Muscle layer of colon (tissue), 2 donors: ENCODE measurements at regions not wholly inside any gene's neighbourhood (a gene's known extent, or its start where the extent isn't known, plus 50 kb on each side); places are given as distances from the start of the nearest gene placed in this dataset.
"Not testable (repeated sequence)": the region's sequence is repeated elsewhere in the genome, so short reads cannot be mapped to it uniquely, and the experiment has no call there.

Experiments used
- H3K27ac ChIP-seq: one replicate; pipeline ENCODE4 v1.7.0; 2013; ENCODE audit warnings: low read depth, mild to moderate bottlenecking, low read length, moderate library complexity
- H3K27me3 ChIP-seq, 2 donors: one replicate each; pipeline ENCODE4 v1.7.0; 2013; ENCODE audit warnings: low read length in 2 of 2, mild to moderate bottlenecking in 2 of 2; ENCODE audit not compliant: insufficient read depth in 2 of 2, control insufficient read depth in 1 of 2
- H3K36me3 ChIP-seq: one replicate; pipeline ENCODE4 v1.7.0; 2013; ENCODE audit warnings: mild to moderate bottlenecking, low read length; ENCODE audit not compliant: insufficient read depth
- H3K4me1 ChIP-seq: one replicate; pipeline ENCODE4 v1.7.0; 2013; ENCODE audit warnings: mild to moderate bottlenecking, low read length; ENCODE audit not compliant: insufficient read depth
- H3K4me3 ChIP-seq, 2 donors: one replicate each; pipeline ENCODE4 v1.7.0; 2013; ENCODE audit warnings: low read length in 2 of 2, low read depth in 1 of 2, mild to moderate bottlenecking in 1 of 2, moderate library complexity in 1 of 2
- H3K9ac ChIP-seq: one replicate; pipeline ENCODE4 v1.7.0; 2013; ENCODE audit warnings: low read length
- H3K9me3 ChIP-seq: one replicate; pipeline ENCODE4 v1.7.0; 2013; ENCODE audit warnings: mild to moderate bottlenecking, low read length
- donor health status: abdominal sarcoma.
- donor health status: Adenocarcinoma of cecum.

DNA sequence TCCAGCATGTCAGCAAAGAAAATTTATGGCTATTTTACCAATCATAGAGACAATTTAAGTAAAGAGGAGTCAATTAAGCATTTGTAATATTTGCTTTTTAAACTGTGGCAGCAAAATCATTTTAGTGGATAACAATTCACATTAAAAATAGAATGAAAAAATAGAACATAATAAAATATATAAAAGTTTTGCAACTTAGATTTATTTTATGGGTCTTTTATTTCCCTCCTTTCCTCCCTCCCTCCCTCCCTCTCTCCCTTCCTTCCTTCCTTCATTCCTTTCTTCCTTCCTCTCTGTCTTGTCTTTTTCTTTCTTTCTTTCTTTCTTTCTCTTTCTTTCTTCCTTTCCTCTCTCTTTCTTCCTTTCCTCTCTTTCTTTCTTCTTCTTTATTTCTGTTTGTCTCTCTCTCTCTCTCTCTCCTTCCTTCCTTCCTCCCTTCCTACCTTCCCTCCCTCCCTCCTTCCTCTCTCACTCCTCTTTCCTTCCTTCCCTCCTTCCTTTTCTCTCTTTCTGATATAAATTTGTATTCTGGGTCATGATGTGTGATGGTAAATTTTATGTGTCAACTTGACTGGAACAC, 610.9 kb upstream of the CITED2 start:
- peaks cover 38% of the 10 kb centered on the region for H3K4me1 ChIP-seq
- H3K4me3 ChIP-seq = no peak overlapping the region
- no peaks in the 10 kb centered on the region for H3K36me3 ChIP-seq
- H3K9me3 ChIP-seq = no peaks in the 10 kb centered on the region
- no peaks in the 10 kb centered on the region for H3K27me3 ChIP-seq
- no peak overlapping the region for H3K9ac ChIP-seq
- H3K27ac ChIP-seq = no peak overlapping the region

DNA sequence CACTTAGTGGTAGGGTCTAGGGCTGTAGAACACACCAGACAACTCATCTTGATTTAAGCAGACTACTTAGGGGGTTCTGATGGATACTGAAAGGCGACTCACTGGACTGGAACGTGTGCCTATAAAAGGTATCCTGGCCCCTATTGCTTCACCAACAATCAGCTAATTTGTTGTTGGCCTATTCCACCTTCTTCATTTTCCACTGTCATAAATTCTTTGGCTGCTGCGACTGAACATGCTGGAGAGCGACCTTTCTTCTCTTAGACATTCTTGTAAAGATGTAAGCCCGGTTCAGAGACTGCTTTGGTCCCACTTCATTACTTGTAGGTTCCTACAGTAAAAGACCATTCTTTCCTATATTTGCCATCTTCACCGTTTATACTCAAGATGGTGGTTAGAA, 609.9 kb upstream of the CITED2 start:
- peaks cover 29% of the 10 kb centered on the region for H3K4me1 ChIP-seq
- no peak overlapping the region for H3K27ac ChIP-seq
- no peak overlapping the region for H3K9ac ChIP-seq
- no peaks in the 10 kb centered on the region for H3K9me3 ChIP-seq
- H3K27me3 ChIP-seq = no peaks in the 10 kb centered on the region
- no peak overlapping the region for H3K4me3 ChIP-seq
- H3K36me3 ChIP-seq = no peaks in the 10 kb centered on the region

DNA sequence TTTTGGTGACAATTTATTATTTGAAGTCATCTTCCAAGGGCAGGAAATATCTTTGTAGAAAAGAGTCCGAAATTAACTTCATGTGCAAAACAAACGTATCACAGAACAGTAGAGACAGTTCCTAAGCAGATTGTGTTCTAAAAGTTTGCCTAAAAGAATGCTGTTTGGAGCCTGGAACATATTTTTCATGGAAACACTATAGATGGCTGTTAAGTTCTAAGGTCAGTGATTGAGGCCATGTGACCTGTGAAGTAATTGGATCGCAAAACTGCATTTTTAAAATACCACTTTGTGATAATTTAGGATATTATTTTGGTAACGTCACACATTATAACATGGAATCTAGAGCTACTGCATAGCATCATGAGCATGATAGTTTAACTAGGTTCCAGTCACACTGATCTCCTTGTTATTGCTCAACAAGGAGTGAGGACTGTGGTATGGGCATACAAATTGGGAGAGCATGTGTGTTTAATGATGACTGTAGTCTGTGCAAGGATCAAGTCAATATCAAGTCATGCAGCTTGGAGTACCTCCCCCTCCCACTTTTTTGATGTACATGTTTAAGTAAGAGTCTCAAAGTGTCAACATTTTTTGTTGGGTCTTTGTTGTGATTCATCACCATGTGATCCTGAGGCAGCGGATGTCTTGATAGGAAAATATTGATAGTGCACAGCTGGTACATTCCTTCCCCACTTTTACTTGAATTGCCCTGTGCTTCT, 609.3 kb upstream of the CITED2 start:
- Histone ChIP-seq H3K27ac (peak overlapping the region; percentile 70), H3K4me3 (no peak overlapping the region), H3K27me3 (no peaks in the 10 kb centered on the region), H3K9me3 (no peaks in the 10 kb centered on the region), H3K36me3 (no peaks in the 10 kb centered on the region), H3K9ac (no peak overlapping the region), H3K4me1 (peaks cover 29% of the 10 kb centered on the region)

DNA sequence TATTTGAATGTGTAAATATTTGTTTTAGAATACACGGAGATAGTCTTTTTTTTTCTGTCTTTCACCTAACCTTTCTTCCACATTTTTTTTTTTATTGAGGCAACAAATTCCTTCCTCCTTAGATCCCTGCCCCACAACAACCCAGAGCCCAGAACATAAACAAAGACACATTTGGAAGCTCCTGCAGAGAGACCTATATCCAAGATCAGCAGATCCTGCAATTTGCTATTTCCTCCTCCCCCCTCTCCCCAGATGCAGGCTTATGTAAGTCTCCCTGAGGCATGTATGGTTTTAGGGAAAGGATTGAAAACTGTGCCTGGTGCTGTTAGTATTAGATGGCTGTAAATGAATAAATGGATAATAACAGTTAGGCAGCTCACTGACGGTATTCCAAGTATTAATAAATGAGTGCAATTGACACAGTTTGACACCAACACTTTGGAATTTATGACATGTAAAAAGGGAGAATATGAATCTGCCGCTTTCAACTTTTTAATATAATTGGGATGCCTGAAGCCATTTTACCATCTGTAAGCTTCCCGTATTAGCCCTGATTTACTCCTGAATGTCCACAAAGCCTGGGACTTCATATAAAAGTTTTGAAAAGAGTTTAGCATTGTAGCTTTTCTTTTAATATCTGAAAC, 608.3 kb upstream of the CITED2 start:
- Histone ChIP-seq H3K4me3 (no peak overlapping the region), H3K4me1 (peaks cover 34% of the 10 kb centered on the region)

DNA sequence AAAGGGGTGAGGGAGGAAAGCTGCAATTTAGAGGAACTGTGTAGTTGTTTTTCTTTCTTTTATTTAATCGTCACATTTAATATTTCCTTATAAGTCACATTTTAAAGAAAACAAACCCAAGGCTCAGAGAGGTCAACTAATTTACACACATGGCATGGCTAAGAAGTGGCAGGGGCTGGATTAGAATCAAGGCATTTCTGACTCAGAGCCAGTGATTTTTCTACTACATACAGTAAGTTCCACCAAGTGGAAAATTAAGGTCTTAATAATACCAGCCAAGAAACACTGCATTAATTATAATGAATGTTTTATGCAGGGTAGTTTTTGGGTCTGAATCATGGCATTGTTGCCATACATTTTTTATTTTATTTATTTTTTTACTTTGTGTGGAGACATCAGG, 607.7 kb upstream of the CITED2 start:
- Histone ChIP-seq H3K27ac (peak overlapping the region; percentile 38), H3K4me1 (peaks cover 36% of the 10 kb centered on the region), H3K4me3 (no peak overlapping the region), H3K9me3 (no peaks in the 10 kb centered on the region), H3K27me3 (no peaks in the 10 kb centered on the region), H3K36me3 (no peaks in the 10 kb centered on the region), H3K9ac (no peak overlapping the region)

More for the DNA sequence above, 608.3 kb upstream of the CITED2 start:
- Histone ChIP-seq H3K27ac (peak overlapping the region; percentile 70), H3K9ac (no peak overlapping the region), H3K27me3 (no peaks in the 10 kb centered on the region), H3K36me3 (no peaks in the 10 kb centered on the region), H3K9me3 (no peaks in the 10 kb centered on the region)

DNA sequence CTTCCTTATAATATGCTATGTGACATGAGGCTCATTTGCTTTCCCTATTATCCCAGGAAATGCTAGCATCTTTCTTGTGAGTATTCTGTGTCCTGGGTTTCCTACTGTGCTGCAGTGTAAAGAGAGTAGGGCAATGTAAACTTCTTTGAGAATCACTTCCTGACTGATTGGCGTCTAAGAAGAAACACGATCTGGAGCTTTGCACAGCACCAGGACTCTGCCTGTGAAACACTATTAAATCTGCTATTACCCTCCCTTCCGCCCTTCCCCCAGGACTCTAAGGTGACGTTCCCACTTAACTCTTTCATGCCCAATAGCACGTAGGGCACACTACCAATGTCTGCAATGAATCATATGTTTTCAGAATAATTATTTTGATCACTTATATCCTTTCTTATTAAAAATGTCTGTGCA, 607.3 kb upstream of the CITED2 start:
- H3K9ac ChIP-seq = no peak overlapping the region
- H3K27me3 ChIP-seq = no peaks in the 10 kb centered on the region
- no peak overlapping the region for H3K4me3 ChIP-seq
- no peaks in the 10 kb centered on the region for H3K9me3 ChIP-seq
- peaks cover 36% of the 10 kb centered on the region for H3K4me1 ChIP-seq
- H3K36me3 ChIP-seq = no peaks in the 10 kb centered on the region
- peak overlapping the region; percentile 67 for H3K27ac ChIP-seq

DNA sequence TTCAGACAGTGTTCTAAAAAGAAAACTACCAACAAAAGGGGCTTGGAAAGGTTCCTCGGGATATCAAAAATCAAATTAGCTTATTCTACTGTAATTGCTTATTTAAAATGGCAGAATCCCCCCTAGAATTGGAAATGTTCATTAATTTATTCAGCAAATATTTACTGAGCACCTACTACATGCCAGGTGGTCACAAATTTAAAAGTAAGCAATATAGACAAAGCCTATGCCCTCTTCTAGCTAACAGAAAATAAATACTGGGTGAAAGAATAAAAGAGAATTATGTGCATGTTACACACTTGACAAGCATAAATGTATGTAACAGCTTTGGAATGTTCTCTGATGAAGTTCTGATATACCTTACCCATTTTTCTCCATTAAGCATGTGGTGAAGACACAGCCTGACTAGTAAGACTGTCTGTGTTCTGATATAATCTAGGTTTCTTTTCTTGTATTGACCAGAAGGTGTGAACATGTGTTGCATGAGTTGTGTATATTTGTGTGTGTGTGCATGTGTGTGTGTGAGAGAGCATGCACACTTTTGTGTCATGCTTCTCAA, 606.7 kb upstream of the CITED2 start:
- H3K4me3 ChIP-seq = no peak overlapping the region
- peaks cover 36% of the 10 kb centered on the region for H3K4me1 ChIP-seq
- H3K27ac ChIP-seq = no peak overlapping the region
- H3K9me3 ChIP-seq = no peaks in the 10 kb centered on the region
- H3K9ac ChIP-seq = no peak overlapping the region
- no peaks in the 10 kb centered on the region for H3K27me3 ChIP-seq
- no peaks in the 10 kb centered on the region for H3K36me3 ChIP-seq

DNA sequence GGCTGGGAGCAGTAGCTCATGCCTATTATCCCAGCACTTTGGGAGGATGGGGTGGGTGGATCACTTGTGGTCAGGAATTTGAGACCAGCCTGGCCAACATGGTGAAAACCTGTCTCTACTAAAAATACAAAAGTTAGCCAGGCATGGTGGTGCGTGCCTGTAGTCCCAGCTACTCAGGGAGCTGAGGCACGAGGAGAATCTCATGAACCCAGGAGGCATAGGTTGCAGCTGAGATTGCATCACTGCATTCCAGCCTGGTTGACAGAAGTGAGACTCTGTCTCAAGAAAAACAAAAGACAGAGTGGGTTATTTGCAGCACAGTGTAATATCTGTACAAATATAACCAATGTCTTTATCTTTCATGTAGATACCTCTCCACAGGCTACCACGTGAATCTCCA, 606.2 kb upstream of the CITED2 start:
- H3K27ac ChIP-seq = peak overlapping the region; percentile 12

DNA sequence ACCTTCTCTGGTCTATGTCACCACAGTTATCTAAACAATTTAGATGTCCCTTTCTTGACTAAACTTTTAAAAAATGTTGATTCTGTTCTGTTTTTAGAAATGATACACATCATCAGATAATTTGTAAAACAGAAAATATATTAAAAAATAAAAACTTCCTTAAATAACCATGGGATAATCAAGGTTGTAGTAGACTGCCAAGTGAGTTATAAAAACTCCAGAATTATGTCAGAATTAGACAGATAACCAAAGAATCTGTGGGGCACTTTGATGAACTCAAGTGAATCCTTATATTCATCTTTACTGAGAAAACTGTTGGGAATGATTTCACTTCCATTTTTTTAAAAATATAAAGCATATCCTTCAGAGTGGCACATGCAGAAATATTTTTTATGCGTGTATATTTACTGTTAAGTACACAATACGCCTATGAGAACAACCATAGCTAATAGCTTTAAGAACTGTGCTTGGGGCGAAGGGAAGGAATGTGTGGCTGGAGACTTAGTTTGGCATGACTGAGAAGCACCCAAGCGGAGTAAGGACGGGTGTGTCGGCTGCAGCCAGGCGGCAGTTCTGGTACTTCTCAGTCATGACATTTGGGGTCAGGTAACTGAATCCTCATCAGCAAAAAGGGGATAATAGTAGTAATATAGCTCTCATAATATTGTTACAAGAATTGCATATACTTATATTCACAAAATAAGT, 604.7 kb upstream of the CITED2 start:
- H3K27ac ChIP-seq = peak overlapping the region; percentile 27
- H3K36me3 ChIP-seq = no peaks in the 10 kb centered on the region
- no peaks in the 10 kb centered on the region for H3K27me3 ChIP-seq
- no peak overlapping the region for H3K9ac ChIP-seq
- H3K4me3 ChIP-seq = no peak overlapping the region
- peaks cover 35% of the 10 kb centered on the region for H3K4me1 ChIP-seq
- H3K9me3 ChIP-seq = no peaks in the 10 kb centered on the region

More for the DNA sequence above, 606.2 kb upstream of the CITED2 start:
- not testable (repeated sequence) for H3K9ac ChIP-seq, H3K4me3 ChIP-seq, H3K27me3 ChIP-seq, H3K36me3 ChIP-seq, H3K9me3 ChIP-seq
- H3K4me1 ChIP-seq = peaks cover 36% of the 10 kb centered on the region

DNA sequence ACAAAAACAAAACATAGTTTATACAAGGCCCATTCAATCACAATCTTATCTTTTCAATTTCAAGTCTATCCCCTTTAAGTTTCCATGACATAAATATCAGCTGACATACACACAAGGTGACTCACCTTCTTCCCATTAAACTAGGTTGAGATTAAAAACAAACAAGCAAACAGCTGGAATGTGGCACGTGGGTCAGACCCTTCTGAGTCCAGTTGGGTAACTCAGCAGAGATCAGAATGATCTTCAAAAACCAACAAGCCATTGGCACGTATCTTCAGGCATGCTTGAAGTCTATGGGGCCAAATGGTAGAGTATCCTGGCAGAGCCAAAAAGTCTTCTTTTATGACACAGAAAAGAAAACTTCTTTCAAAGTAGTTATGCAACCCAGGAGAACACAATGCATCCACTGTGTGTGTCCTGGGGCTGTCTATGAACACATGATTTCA, 603.5 kb upstream of the CITED2 start:
- H3K27ac ChIP-seq = no peak overlapping the region
- peaks cover 23% of the 10 kb centered on the region for H3K4me1 ChIP-seq
- no peak overlapping the region for H3K4me3 ChIP-seq
- H3K27me3 ChIP-seq = no peaks in the 10 kb centered on the region
- H3K9me3 ChIP-seq = no peaks in the 10 kb centered on the region
- H3K9ac ChIP-seq = no peak overlapping the region
- H3K36me3 ChIP-seq = no peaks in the 10 kb centered on the region

DNA sequence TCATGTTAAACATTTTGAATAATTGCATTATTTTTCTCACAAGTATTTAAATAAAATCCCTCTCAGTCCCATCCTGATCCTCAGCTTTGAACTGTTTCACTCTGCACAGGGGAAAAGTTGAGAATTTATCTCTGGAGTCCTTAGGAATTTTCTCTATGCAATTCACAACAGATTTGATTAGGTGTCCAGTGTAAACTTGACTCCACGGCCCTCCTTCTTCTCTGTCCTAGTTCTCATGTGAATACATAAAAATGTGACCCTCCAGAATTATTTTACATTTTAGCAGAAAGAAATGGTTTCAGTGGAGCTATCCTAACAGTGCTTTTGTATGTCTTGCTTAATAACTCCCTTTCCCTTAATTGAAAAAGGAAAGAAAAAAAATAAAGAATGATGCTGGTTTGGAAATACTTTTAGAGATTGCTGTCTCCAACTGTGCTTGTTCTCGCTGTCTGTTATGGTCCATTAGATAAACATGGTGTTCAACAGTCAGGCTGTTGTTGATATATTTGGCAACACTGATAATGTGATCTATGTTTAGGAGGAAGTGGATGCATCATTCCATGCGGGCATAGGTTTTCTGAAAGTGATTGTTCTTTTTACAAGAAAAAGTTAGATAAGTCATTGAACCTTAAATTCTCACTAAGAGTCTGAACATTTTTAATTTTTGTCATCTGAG, 599.4 kb upstream of the CITED2 start:
- Histone ChIP-seq H3K27me3 (no peaks in the 10 kb centered on the region), H3K9me3 (no peaks in the 10 kb centered on the region), H3K36me3 (no peaks in the 10 kb centered on the region), H3K9ac (no peak overlapping the region), H3K27ac (no peak overlapping the region), H3K4me1 (peaks cover 7% of the 10 kb centered on the region), H3K4me3 (no peak overlapping the region)
